ENCODE measurements at regions not wholly inside any gene's neighbourhood (a gene's known extent, or its start where the extent isn't known, plus 50 kb on each side); places are given as distances from the start of the nearest gene placed in this dataset.

GRCh38 chr4:33323393-33323792, 2603.2 kb downstream of the PCDH7 start:
- H3K27ac Mint-ChIP-seq, result no peak overlapping the region
- H3K27me3 Mint-ChIP-seq (ENCODE audit: insufficient read depth), result no peaks in the 10 kb centered on the region
- H3K9me3 Mint-ChIP-seq, result peaks cover 12% of the 10 kb centered on the region; the same call in 1 of the 2 replicates
- no peaks in the 10 kb centered on the region for H3K36me3 Mint-ChIP-seq (ENCODE audit: low read depth)
- H3K4me1 Mint-ChIP-seq (ENCODE audit: low read depth), result no peaks in the 10 kb centered on the region
- DNase-seq, result no peak
- H3K4me3 Mint-ChIP-seq, result no peak overlapping the region
- TF ChIP-seq CTCF (IDR thresholded peaks at IDR 0.05), result no peak

GRCh38 chr4:33334416-33334815, 2614.2 kb downstream of the PCDH7 start:
- no peaks in the 10 kb centered on the region for H3K36me3 Mint-ChIP-seq (ENCODE audit: low read depth)
- peaks cover 2% of the 10 kb centered on the region; the same call in 1 of the 2 replicates for H3K27me3 Mint-ChIP-seq (ENCODE audit: insufficient read depth)
- no peak for TF ChIP-seq CTCF (IDR thresholded peaks at IDR 0.05)
- H3K27ac Mint-ChIP-seq, result no peak overlapping the region
- H3K4me3 Mint-ChIP-seq, result no peak overlapping the region
- peaks cover 33% of the 10 kb centered on the region for H3K9me3 Mint-ChIP-seq
- H3K4me1 Mint-ChIP-seq (ENCODE audit: low read depth), result no peaks in the 10 kb centered on the region
- DNase-seq, result no peak

GRCh38 chr4:33339762-33340161, 2619.6 kb downstream of the PCDH7 start:
- DNase-seq, result no peak
- no peaks in the 10 kb centered on the region for H3K4me1 Mint-ChIP-seq (ENCODE audit: low read depth)
- H3K36me3 Mint-ChIP-seq (ENCODE audit: low read depth), result no peaks in the 10 kb centered on the region
- no peak for TF ChIP-seq CTCF (IDR thresholded peaks at IDR 0.05)
- H3K27ac Mint-ChIP-seq, result no peak overlapping the region
- H3K4me3 Mint-ChIP-seq, result no peak overlapping the region
- peaks cover 33% of the 10 kb centered on the region for H3K9me3 Mint-ChIP-seq
- no peaks in the 10 kb centered on the region; the same call in 1 of the 2 replicates for H3K27me3 Mint-ChIP-seq (ENCODE audit: insufficient read depth)

GRCh38 chr4:33340168-33340567, 2620.0 kb downstream of the PCDH7 start:
- Mint-ChIP-seq H3K4me3 (no peak overlapping the region), H3K9me3 (peaks cover 35% of the 10 kb centered on the region), H3K27ac (no peak overlapping the region), H3K27me3 (ENCODE audit: insufficient read depth) (no peaks in the 10 kb centered on the region; the same call in 1 of the 2 replicates), H3K36me3 (ENCODE audit: low read depth) (no peaks in the 10 kb centered on the region), H3K4me1 (ENCODE audit: low read depth) (no peaks in the 10 kb centered on the region)
- TF ChIP-seq CTCF (IDR thresholded peaks at IDR 0.05), result no peak
- no peak for DNase-seq

- Mint-ChIP-seq H3K27me3 (ENCODE audit: insufficient read depth) (no peaks in the 10 kb centered on the region), H3K4me1 (ENCODE audit: low read depth) (no peaks in the 10 kb centered on the region), H3K4me3 (no peak overlapping the region)
These were observed 2629.2 kb downstream of the PCDH7 start for GRCh38 chr4:33349376-33349775.

More at GRCh38 chr4:33349376-33349775, 2629.2 kb downstream of the PCDH7 start:
- peaks cover 9% of the 10 kb centered on the region for H3K9me3 Mint-ChIP-seq
- DNase-seq, result no peak
- no peak for TF ChIP-seq CTCF (IDR thresholded peaks at IDR 0.05)
- no peak overlapping the region for H3K27ac Mint-ChIP-seq
- no peaks in the 10 kb centered on the region for H3K36me3 Mint-ChIP-seq (ENCODE audit: low read depth)

Data from HFFc6 (cell line).